ENCODE measurements at regions not wholly inside any gene's neighbourhood (a gene's known extent, or its start where the extent isn't known, plus 50 kb on each side); places are given as distances from the start of the nearest gene placed in this dataset.
"Not testable (repeated sequence)": the region's sequence is repeated elsewhere in the genome, so short reads cannot be mapped to it uniquely, and the experiment has no call there.

DNA sequence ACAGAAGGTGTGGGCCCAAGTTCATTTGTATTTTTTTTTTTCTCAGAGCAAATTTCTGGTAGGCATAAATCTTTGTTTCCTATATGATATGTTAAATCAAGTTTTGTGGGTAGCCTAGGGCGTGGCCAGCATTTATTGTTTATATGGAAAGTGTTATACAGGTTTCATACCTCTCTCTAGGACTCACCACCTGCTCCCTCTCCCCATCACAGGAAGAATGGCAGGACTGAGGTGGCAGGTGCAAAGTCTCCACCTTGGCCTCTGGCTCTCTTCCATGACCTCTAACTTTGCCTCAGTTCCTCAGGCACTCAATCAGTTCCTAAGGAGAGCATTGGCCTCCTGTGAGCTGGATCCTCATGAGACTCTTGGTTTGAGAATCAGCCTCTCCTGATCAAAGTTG lies 172.3 kb upstream of the TSC22D1 start:
- no peak for DNase-seq (ENCODE audit: low read depth)

DNA sequence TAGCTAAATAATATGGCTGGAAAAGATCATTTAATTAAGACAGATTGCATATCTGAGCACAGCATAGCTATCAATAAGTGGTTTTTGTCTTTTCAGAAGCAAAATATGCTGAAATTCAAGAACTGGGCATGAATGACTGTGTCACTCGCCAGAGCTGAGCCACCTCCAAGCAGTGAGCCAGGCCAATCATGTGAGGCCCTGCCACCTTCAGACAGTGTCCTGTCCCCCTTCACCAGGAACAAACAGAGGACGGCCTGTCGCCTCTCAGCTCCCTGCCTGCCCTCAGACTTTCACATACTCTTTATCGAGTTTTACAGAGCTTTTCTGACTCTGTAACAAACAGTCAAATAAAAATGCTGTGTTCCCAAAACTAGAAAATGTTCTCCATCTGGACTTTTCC lies 171.0 kb upstream of the TSC22D1 start:
- DNase-seq (ENCODE audit: low read depth): no peak

DNA sequence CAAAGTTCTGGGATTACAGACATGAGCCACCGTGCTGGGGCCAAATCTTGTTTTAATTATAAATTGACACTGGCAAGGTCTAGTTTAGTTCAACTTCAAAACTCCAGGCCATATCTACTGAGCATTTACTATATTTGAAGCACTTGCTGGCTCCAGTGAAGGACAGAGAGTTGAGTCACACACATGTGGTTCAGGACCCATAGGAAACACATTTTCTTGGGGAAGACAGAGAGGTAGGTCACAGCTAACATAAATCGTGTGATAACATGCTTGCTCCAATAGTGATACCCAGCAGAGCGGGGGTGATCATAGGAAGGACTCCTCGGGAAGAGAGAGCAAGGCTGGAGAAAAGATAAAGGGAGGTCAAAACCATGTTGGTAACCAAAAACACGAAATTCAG lies 170.6 kb upstream of the TSC22D1 start:
- no peak for DNase-seq (ENCODE audit: low read depth)

DNA sequence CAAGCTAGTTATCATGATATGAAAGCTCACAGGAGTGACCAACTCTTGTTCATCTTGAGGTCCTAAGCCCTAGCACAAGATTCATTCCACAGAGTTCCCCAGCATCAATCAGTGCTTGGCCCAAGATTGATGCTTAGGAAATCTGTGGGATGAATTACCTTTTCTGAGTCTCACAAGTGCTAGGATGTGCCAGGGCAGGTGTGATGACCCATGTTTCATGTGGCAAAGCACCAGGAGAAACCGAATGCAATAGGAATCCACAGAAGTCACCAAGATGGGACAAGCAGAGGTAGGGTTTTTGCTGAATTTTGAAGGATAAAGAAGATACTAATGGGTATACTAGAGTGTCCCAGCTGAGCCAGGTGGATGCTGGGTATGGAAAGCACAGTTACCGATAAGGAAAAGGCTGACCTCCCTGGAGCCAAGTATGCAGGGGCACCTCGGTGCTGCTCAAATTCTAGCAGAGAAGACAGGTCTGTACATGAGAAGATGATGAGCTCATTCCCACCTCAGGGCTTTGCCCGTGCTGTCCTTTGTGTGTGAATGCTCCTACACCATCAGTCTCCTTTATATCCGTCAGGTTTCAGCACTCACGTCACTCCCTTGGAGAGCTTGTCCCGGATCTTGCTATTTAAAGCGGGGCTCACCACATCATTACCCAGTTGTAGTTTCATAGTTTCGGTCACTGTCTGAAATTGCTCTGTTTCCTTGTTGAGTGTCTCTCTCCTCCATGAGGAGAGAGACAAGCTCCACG lies 168.9 kb upstream of the TSC22D1 start:
- DNase-seq (ENCODE audit: low read depth): no peak

DNA sequence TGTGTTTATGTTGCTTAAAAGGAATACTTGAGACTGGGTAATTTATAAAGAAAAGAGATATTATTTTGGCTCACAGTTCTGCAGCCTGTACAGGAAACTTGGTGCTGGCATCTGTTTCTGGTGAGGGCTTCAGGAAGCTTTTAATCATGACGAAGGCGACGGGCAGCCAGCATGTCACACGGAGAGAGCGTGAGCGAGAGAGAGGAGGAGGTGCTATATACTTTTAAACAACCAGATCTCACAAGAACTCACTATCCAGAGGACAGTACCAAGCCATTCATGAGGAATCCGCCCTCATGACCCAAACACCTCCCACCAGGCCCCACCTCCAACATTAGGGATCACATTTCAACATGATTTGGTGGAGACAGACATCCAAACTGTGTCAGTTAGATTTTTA lies 163.4 kb upstream of the TSC22D1 start:
- no peak for DNase-seq (ENCODE audit: low read depth)

DNA sequence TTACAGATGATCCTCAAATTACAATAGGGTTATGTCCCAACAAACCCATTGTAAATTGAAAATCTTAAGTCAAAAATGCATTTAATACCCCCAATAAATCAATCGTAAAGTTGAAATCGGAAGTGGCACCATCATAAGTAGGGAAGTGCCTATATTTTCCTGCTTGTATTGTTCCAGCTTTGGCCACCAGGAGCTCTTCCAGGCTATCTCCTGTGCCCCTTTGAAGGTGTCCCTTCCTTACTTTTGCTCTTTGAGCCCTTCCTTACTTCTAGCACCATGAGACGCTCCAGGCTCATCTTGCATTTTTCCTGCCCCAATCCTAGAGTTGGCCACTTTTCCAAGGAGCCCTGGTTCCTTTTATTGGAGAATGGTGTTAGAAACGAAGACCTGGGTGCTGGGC lies 163.0 kb upstream of the TSC22D1 start:
- no peak for DNase-seq (ENCODE audit: low read depth)

DNA sequence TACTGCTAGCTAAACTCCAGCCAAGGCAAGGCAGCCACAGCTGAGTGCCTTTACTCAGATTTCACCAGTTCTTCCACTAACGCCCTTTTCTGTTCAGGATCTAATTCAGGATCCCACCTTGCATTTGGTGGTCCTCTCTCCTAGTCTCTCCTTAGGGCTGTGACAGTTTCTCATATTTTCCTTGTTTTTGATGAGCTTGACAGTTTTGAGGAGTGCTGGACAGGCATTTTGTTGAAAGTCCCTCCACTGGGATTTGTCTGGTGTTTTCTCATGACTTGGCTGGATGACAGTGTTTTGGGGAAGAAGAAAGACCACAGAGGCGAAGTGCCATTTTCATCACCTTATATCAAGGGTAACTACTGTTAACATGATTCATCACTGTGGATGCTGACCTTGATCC lies 162.3 kb upstream of the TSC22D1 start:
- DNase-seq (ENCODE audit: low read depth): no peak

DNA sequence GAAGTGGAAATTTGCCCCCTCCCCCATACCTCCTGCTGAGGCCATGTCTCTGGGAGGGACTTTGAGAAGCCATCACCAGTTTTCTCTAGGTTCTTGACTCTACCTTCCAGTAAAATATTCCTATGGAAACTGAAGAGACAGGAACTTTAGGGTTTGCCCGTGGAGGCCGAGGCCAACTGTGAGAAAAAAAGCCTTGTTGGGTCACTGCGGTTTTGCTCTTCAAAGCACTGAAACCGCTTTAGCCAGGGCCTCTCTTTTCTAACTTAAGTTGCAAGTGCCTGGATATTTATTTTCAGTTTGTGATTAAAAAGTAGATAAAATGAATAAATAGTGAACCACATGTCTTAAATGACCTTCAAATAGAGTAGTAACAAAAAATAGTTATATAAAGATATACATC lies 159.7 kb upstream of the TSC22D1 start:
- no peak for DNase-seq (ENCODE audit: low read depth)

DNA sequence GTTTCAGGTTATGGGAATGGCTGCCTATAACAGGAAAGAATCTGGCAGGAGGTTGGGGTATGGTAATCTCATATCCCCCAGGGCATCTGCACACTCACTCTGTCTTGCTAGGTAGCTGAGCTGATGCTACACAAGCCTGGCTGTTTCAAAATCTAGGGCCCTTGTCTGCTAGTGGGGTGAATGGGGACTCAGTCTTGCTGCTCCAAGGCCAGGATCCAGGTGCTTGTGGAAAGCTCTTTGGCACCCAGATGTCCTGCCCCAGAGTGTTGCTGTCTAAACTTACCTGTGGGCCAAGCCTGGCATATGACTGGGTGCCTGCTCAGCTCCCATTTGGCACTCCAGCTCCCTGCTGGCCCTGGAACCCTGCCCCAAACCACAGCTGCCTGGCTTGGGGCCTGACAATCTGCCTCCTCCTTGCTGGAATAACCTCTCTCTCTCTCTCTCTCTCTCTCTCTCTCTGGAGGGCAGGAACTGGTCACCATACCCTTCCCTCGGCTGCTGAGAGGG lies 158.1 kb upstream of the TSC22D1 start:
- DNase-seq (ENCODE audit: low read depth): peak; percentile 21

DNA sequence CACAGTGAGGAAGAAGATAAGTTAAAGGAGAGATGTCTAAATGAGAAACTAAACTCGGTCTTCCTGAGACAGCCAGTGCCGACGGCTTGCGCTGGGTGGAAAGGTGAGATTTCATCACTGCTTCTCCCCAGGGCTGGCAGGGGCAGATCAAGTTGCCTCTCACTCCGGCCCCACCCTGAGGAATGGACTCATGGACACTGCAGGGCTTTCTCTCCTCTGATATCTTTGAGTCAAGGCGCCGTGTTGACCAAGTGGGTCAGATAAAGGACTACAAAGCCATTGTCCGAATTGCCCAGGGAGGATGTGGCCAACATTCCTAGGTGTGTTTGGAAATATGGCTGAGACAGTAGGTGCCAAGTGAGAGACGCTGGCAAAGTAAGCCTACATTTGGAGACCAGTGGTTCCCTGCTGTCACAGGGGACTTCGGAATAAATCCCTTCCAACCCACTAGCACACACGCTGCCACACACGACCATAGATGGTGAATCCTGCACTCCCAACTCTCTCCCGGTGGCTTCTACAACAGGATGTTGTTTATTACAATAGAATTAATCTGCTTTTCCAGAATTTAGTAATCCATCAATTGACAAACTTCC lies 156.5 kb upstream of the TSC22D1 start:
- DNase-seq (ENCODE audit: low read depth): no peak

DNA sequence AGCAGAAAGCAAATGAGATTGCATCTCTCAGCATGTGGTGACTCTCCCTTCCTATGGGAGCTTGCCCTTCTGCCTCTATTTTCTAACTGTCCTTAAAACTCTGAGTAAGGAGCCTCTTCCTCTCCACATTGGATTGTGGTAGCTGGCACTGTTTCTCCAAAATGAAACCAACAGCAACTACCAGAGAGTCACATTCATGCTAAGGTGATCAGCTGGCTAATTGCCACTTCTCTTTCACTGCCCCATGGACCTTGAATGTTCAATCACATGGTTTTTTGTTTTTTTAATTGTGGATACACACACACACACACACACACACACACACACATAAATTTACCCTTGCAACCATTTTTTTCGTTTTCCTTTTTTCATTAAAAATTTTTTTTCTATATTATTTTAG lies 154.7 kb upstream of the TSC22D1 start:
- DNase-seq (ENCODE audit: low read depth): no peak

DNA sequence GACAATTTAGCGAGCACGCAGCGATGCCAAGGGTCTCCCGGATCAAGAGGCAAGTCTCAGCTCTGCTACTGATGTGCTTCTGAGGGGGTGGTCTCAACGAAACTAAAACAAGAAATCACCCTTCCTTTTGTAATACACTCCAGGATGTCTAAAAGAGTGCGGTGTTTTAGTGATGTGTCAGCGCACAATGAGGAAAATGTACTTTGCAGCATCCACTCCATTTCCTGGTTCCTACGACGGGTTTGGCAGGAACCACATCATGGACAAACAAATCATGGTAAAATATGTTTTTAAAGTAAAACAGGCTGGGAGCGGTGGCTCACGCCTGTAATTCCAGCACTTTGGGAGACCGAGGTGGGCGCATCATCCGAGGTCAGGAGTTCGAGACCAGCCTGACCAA lies 154.0 kb upstream of the TSC22D1 start:
- no peak for DNase-seq (ENCODE audit: low read depth)

DNA sequence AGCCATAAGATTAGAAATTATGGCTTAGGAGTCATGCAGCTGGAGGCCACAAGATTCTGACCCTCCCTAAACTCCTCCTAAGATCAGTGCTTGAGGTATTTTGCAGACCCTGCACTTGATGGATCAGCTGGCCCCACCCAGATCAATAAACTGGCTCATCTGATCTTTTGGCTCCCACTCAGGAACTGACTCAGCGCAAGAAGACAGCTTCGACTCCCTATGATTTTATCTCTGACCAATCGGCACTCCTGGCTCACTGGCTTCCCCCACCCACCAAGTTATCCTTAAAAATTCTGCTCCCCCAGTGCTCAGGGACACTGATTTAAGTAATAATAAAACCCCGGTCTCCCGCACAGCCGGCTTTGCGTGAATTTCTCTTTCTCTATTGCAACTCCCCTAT lies 151.5 kb upstream of the TSC22D1 start:
- not testable (repeated sequence) for DNase-seq (ENCODE audit: low read depth)

DNA sequence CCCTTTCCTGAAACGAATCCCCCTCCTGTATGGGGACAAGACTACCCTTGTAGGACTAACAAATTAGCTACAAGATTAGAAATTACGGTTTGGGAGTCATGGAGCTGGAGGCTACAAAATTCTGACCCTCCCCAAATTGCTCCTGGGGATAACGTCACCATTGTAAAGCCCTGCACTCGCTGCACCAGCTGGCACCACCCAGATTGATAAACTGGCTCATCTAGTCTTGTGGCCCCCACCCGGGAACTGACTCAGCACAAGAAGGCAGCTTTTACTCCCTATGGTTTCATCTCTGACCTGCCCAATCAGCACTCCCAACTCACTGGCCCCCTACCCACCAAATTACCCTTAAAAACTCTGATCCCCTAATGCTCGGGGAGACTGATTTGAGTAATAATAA lies 150.6 kb upstream of the TSC22D1 start:
- no peak for DNase-seq (ENCODE audit: low read depth)

DNA sequence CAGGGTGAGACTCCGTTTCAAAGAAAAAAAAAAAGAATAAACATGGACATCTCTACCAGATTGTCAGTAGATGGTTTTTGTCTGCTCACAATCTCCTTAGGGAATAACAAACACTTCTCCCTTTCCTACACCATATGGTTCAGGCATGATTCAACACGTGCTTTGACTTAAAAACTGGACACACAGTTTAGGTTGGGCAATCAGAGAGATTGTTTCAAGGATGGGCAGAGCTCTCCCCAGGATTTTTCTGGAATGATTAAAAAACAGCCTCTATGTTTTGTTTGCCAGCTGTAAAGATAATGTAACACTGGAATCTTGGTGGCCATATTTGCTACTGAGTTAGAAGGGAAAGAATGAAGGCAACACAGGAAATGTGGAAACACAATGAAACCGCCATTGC lies 150.1 kb upstream of the TSC22D1 start:
- peak; percentile 94 for DNase-seq (ENCODE audit: low read depth)

DNA sequence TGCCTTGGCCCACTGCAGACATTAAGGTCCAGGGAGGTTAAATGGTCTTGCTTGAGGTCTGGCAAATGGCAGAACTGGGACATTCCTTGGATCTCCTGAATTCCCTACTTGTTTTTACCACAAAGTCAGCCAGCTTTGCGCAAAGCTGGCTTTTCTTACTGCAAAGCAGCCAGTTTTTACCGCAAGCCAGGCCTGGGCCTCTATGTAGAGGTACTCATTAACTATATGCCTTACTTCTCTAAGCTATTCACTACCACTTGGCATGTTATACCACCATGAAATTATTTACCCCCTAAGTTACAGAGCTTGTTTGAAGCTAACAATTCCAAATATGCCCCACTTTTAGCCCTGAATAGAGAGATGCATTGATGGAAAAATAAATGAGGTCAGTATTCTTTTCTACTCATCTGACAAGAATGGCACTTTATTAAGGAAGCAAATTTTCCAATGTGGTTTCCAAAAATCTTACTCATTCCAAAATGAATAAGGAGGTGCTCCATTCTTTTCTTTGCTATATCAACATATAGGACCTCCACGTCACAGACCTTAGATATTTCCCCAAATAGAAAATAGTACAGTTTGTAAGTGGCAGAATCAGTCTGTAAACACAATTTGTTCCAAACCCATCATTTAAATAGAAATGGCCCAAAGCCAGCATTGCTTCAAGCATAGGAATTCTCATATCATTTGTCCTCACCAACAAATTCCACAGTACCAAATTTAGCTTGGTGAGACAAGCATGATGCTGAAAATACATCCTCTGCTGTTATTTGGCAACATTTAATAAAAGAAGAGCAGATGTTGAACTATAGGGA lies 143.9 kb upstream of the TSC22D1 start:
- peak; percentile 50 for DNase-seq (ENCODE audit: low read depth)

DNA sequence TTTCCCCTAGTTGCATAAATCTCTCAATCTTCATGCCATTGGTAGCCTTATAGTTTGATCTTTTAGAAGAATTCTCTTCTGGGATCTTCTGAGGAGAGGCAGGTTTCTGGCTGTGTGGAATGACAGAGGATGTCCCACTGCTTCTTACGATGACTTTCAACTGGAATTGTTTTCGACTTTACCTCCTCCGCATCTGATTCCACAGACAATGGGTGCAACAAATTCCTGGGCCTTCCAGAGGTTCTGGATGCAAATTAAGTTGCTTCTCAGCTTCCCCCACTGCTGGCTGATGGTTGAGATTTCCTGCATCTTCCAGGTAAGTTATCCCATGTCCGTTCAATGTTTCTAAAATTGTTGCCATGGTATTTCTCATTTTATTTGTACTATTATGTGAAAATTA lies 142.3 kb upstream of the TSC22D1 start:
- DNase-seq (ENCODE audit: low read depth): no peak

DNA sequence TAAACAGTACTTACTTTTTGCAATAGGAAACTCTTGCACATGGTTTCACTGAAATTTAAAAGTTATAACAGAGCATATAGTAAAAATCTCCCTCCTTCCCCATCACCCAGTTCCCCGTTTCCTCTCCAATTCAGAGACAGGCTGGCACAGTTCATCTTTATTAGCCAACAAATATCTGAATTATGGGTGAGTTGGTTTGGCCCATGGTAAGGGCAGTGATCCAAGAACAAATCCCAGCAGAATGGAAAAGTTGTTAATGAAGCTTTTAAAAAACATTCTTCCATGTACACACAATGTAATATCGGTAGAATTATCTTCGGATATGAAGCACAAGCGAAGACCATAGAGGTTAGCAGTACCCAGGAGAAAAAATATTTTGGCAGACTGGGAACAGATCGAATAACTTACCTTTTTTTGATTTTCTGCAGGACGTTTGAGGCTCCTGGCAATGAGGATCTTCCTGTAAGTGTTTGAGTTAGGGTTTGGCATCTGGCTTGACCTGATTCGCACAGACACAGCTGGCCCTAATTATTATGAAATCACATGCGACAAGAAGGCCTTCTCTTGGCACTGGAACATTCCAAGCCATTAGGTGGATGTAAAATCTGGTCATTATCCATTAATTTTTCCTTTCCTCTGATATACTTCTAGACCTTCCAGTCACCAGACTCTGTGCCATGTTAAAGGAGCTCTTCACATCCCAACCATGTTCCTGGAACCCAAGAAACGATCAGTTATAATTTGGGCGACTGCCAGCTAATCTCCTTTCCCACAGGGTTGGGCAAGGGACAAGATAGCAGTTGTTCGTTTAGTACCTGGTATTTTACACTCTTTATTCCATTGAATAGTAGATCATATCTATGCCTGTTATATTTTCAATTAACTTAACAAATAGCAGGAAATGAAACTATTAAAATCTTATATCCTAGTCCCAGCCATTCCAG lies 139.4 kb upstream of the TSC22D1 start:
- DNase-seq (ENCODE audit: low read depth): no peak

DNA sequence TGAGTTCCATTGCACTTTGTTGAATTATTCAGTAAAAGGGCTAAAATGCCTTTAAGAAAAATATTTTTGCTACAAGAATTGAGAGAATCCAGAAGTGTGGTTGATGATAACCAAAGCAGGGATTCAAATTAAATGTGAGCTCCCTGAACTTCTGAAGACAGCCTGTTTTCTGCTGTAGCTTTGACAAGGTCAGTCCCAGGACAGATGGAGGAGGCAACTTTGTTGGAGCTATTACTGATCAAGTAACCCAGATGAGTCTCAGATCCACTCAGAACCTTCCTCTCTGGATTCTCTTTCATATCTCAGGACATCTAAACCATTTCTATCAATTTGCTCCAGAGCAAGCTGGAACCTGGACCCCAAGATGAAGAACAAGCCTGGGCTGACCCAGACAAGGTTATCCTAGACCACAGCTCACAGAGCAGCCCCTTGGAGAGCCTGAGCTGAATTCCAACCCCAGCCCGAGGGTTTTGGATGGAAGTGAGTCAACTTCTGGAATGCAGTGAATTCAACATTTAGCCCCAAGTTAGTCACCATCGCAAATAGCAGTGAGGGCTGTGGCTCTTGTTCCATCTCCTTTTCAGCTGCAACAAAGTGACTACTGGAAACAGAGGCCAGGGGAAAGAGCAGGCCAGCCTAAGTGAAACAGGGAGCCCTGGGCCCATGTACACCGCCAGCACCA lies 137.8 kb upstream of the TSC22D1 start:
- peak; percentile 76 for DNase-seq (ENCODE audit: low read depth)

DNA sequence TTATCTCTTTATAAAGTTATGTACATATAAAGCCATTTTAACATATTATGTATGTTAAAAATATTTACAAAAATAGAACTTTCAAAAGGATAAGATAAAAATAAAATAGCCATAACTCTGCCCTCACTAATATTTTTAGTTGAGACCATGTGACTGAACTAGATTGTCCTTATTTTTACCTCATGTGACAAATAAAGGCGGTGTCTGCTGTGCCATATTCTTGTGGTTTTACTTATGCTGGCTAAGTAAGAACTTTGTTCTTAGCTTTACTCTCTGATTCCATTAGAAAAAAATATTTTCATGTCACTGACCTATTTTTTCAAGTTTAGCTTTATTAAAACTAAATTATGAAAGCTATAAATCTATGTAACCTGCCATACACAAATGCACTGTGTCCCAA lies 135.6 kb upstream of the TSC22D1 start:
- no peak for DNase-seq (ENCODE audit: low read depth)

DNA sequence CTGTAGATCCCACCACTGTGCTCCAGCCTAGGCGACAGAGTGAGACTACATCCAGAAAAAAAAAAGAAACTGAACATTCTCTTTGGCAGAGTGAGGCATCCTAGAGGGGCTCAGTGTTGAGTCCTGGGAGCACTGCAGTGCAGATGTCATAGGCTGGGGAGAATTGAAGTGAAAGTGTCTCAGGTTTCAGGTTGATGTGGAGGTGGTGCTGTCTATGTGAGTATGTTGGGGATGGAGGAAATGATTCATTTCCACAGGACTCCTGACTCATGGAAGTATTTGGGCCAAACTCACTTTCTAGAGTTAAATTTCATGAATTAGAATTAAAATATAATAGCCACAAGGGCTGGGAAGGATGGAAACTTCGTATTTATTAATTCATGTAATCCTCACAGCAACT lies 134.4 kb upstream of the TSC22D1 start:
- peak; percentile 51 for DNase-seq (ENCODE audit: low read depth)

Data from GM04504 (cell line).